AG09309 (cell line): ENCODE measurements at regions not wholly inside any gene's neighbourhood (a gene's known extent, or its start where the extent isn't known, plus 50 kb on each side); places are given as distances from the start of the nearest gene placed in this dataset.
A peak's percentile ranks its signal among the peaks of the same experiment; 100 is the strongest.

ENCODE experiments used
- DNase-seq: peaks from one replicate; pipeline ENCODE4 v3.0.0-alpha.2; 2010; ENCODE audit warnings: low read depth
- H3K4me3 ChIP-seq: 2 replicates; pipeline ENCODE4 v1.5.1; 2011; ENCODE audit warnings: mild to moderate bottlenecking, low read depth, low read length, moderate library complexity; ENCODE audit not compliant: control insufficient read depth
- CTCF ChIP-seq: IDR thresholded peaks from 2 replicates; pipeline ENCODE4 v1.5.1; 2011; ENCODE audit warnings: mild to moderate bottlenecking, low read depth, low read length, inconsistent platforms; ENCODE audit not compliant: insufficient read depth, control insufficient read depth; ENCODE audit errors: missing control alignments

- TF ChIP-seq CTCF, result no peak
- no peak overlapping the region for H3K4me3 ChIP-seq
- no peak for DNase-seq
These were observed 447.5 kb upstream of the RASGEF1B start for GRCh38 chr4:81919223-81919622.

GRCh38 chr4:81915430-81915829 is 443.7 kb upstream of the RASGEF1B start:
- DNase-seq, result no peak
- no peak overlapping the region for H3K4me3 ChIP-seq
- TF ChIP-seq CTCF, result no peak

- no peak overlapping the region for H3K4me3 ChIP-seq
- no peak for DNase-seq
- no peak for TF ChIP-seq CTCF
These were observed 442.9 kb upstream of the RASGEF1B start for GRCh38 chr4:81914623-81915022.

- TF ChIP-seq CTCF, result peak; percentile 45
- no peak for DNase-seq
- H3K4me3 ChIP-seq, result no peak overlapping the region
These were observed 441.7 kb upstream of the RASGEF1B start for GRCh38 chr4:81913427-81913879.

GRCh38 chr4:81912376-81913030 is 440.8 kb upstream of the RASGEF1B start:
- H3K4me3 ChIP-seq, result no peak overlapping the region
- TF ChIP-seq CTCF, result no peak
- no peak for DNase-seq

- TF ChIP-seq CTCF, result no peak
- H3K4me3 ChIP-seq, result no peak overlapping the region
- DNase-seq, result no peak
These were observed 435.2 kb upstream of the RASGEF1B start for GRCh38 chr4:81906905-81907304.
